ENCODE measurements at regions not wholly inside any gene's neighbourhood (a gene's known extent, or its start where the extent isn't known, plus 50 kb on each side); places are given as distances from the start of the nearest gene placed in this dataset.

DNA sequence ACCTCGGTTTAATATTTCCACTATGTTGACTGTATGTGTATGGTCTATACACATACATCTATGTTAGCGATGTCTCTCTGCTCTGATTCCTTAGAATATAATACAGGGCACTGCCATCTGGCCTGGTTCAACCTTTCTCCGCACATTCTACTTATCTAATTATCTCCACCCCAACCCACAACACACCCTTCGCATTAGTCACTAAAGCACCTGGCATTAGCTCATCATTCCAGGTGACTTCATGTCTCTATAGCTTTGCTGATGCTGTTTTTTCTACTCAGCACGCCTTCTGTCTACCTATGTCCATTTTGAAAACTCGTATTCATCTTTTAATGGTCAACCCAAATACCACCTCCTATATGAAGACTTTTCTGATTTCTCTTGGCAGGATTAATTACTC lies 425.2 kb upstream of the RASGEF1B start:
- H3K27me3 ChIP-seq (replicated peaks in 1 of 7): no peaks in the 10 kb centered on the region
- H3K36me3 ChIP-seq: no peaks in the 10 kb centered on the region
- no peak for DNase-seq
- H3K27ac ChIP-seq: no peak overlapping the region
- no peak overlapping the region for H3K4me3 ChIP-seq
- intact Hi-C loops (cut with DNase I; ENCODE audit: low total_unique reads): no loop called here
- no peaks in the 10 kb centered on the region for H3K4me1 ChIP-seq
- no peak for TF ChIP-seq POLR2A (IDR thresholded peaks at IDR 0.05)
- TF ChIP-seq, protein P1, sequence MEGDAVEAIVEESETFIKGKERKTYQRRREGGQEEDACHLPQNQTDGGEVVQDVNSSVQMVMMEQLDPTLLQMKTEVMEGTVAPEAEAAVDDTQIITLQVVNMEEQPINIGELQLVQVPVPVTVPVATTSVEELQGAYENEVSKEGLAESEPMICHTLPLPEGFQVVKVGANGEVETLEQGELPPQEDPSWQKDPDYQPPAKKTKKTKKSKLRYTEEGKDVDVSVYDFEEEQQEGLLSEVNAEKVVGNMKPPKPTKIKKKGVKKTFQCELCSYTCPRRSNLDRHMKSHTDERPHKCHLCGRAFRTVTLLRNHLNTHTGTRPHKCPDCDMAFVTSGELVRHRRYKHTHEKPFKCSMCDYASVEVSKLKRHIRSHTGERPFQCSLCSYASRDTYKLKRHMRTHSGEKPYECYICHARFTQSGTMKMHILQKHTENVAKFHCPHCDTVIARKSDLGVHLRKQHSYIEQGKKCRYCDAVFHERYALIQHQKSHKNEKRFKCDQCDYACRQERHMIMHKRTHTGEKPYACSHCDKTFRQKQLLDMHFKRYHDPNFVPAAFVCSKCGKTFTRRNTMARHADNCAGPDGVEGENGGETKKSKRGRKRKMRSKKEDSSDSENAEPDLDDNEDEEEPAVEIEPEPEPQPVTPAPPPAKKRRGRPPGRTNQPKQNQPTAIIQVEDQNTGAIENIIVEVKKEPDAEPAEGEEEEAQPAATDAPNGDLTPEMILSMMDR (IDR thresholded peaks at IDR 0.05 in 8 of 11, conservative IDR thresholded peaks at IDR 0.05 in 3 of 11): no peak
- TF ChIP-seq POLR2AphosphoS5 (IDR thresholded peaks at IDR 0.05): no peak
- no peaks in the 10 kb centered on the region for H3K9me3 ChIP-seq
- 89 to 95% (median 90%) methylated on average over 6 of the region's 6 CpGs for WGBS, 5 donors

DNA sequence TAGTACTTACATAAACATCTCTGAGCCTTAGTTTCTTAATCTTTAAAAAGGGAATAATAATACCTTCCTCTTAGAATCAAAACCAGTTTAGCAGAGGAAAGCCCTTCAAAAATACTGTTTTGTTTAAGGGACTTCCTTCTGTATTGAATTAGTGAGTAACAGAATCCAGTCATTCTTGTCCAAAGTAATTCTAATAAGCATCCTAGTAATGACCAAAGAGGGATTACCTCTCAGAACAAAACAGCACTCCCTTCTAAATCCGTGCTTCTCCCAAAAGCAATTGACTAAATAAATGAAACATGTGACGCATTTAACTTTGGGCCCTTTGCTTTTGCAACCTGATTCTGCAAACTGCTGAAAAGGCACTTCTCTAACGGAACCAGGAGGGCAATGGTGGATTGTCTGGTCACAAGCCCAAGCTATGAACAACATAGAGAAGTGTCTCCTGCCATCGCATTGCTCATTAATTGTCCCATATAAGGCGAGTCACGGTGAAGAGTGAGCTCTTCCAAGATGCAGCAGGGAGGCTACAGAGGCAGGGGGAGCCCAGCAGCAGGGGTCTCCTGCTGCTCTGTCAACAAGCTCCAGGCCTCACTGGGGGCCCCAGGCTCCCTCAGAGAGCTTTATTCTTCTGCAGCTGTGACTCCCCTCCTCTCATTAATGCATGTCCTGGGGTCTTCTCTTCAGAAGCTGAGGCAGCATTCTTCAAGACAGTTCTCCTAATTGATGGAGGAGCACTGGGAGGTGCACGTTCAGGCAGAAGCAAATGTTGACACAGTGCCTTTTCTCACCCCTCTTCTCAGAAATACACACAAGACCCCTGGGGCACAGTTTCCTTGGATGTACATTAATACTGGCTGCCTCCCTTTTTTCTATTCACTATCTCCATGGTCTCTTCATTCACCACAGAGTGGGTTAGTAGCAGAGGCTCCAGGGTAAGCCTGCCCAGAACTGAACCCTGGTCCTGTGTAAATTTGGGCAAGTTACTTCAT lies 419.6 kb upstream of the RASGEF1B start:
- TF ChIP-seq, protein P1 (IDR thresholded peaks at IDR 0.05 in 8 of 11, conservative IDR thresholded peaks at IDR 0.05 in 3 of 11): no peak
- TF ChIP-seq POLR2A (IDR thresholded peaks at IDR 0.05) (no peak), POLR2AphosphoS5 (IDR thresholded peaks at IDR 0.05) (no peak)
- WGBS, 5 donors: 72 to 80% (median 76%) methylated on average over 7 of the region's 7 CpGs
- Histone ChIP-seq H3K9me3 (peaks cover 0 to 2% (median 0%) of the 10 kb centered on the region in 8 donors), H3K27ac (no peak overlapping the region), H3K36me3 (no peaks in the 10 kb centered on the region), H3K4me1 (no peaks in the 10 kb centered on the region), H3K27me3 (replicated peaks in 1 of 7) (peaks cover 0 to 6% (median 0%) of the 10 kb centered on the region in 7 donors), H3K4me3 (no peak overlapping the region)
- DNase-seq: no peak
- intact Hi-C loops (cut with DNase I; ENCODE audit: low total_unique reads): no loop called here

DNA sequence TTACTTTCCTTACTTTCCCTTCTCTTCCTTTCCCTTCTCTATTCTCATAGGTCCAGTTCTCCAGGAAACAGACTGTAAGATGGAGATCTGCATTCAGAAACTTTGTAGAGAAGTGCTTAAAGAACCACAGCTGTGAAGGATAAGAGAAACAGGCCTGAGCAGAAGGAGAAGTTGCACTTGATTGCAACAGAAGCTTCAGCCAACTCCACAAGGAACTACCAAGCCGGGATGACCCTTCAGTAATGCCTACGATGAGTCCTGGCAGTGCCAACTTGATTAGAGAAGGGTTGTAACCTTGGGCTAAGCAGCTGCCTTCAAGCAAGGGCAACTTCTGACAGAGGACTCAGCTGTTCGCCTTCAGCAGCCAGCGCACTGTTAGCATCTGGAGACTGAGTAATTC lies 413.3 kb upstream of the RASGEF1B start:
- Histone ChIP-seq H3K9me3 (peaks cover 0 to 6% (median 0%) of the 10 kb centered on the region in 8 donors), H3K4me1 (no peaks in the 10 kb centered on the region), H3K4me3 (no peak overlapping the region), H3K27ac (no peak overlapping the region), H3K27me3 (replicated peaks in 1 of 7) (peaks cover 0 to 6% (median 0%) of the 10 kb centered on the region in 7 donors), H3K36me3 (no peaks in the 10 kb centered on the region)
- TF ChIP-seq POLR2AphosphoS5 (IDR thresholded peaks at IDR 0.05) (no peak), POLR2A (IDR thresholded peaks at IDR 0.05) (no peak)
- TF ChIP-seq, protein P1 (IDR thresholded peaks at IDR 0.05 in 8 of 11, conservative IDR thresholded peaks at IDR 0.05 in 3 of 11): no peak
- no peak for DNase-seq
- 65 to 75% (median 73%) methylated on average over 4 of the region's 4 CpGs for WGBS, 5 donors
- intact Hi-C loops (cut with DNase I; ENCODE audit: low total_unique reads): no loop called here

Data from spleen (tissue), 11 donors.